ENCODE measurements at regions not wholly inside any gene's neighbourhood (a gene's known extent, or its start where the extent isn't known, plus 50 kb on each side); places are given as distances from the start of the nearest gene placed in this dataset.
"Not testable (repeated sequence)": the region's sequence is repeated elsewhere in the genome, so short reads cannot be mapped to it uniquely, and the experiment has no call there.

- 38 to 64% methylated on average over 5 of the region's 8 CpGs for WGBS, 2 donors (ENCODE audit: low coverage in 1 of 2)
- no peak overlapping the region for H3K4me3 ChIP-seq
- H3K36me3 ChIP-seq: no peaks in the 10 kb centered on the region
- TF ChIP-seq POLR2A (IDR thresholded peaks at IDR 0.05): no peak
- TF ChIP-seq EP300 (IDR thresholded peaks at IDR 0.05): no peak
- no peak for TF ChIP-seq CTCF (IDR thresholded peaks at IDR 0.05)
- peak; percentile 70 for TF ChIP-seq POLR2AphosphoS5 (IDR thresholded peaks at IDR 0.05)
- H3K27me3 ChIP-seq: no peaks in the 10 kb centered on the region
- peaks cover under 1 to 70% (median 11%) of the 10 kb centered on the region in 3 donors for H3K4me1 ChIP-seq
- peak; percentile 72 for ATAC-seq
- peak overlapping the region; percentile 63 to 90 (median 88) for H3K27ac ChIP-seq
- H3K9me3 ChIP-seq: no peaks in the 10 kb centered on the region
Observed at GRCh38 chr13:44311011-44311780, 62.4 kb upstream of the SERP2 start.

- ATAC-seq: no peak
- WGBS, 2 donors (ENCODE audit: low coverage in 1 of 2): 100% methylated on average over 3 of the region's 3 CpGs; no CpG with 5 or more reads in 1 of the 2 donors
Observed at GRCh38 chr13:44312131-44312530, 61.5 kb upstream of the SERP2 start.

GRCh38 chr13:44312834-44313551 is 60.6 kb upstream of the SERP2 start:
- Histone ChIP-seq H3K36me3 (no peaks in the 10 kb centered on the region), H3K9me3 (no peaks in the 10 kb centered on the region), H3K27me3 (no peaks in the 10 kb centered on the region), H3K4me3 (no peak overlapping the region), H3K27ac (peak overlapping the region in 1 of 4 donors; percentile 88), H3K4me1 (peaks cover under 1 to 63% (median 5%) of the 10 kb centered on the region in 3 donors)
- TF ChIP-seq POLR2A (IDR thresholded peaks at IDR 0.05) (no peak), POLR2AphosphoS5 (IDR thresholded peaks at IDR 0.05) (peak; percentile 51), EP300 (IDR thresholded peaks at IDR 0.05) (no peak), CTCF (IDR thresholded peaks at IDR 0.05) (no peak)
- whole genome bisulfite sequencing, 2 donors (ENCODE audit: low coverage in 1 of 2): 56 to 83% methylated on average over 2 of the region's 2 CpGs
- ATAC-seq: no peak

More at GRCh38 chr13:44312131-44312530, 61.5 kb upstream of the SERP2 start:
- TF ChIP-seq POLR2A (IDR thresholded peaks at IDR 0.05): no peak
- TF ChIP-seq EP300 (IDR thresholded peaks at IDR 0.05): no peak
- TF ChIP-seq CTCF (IDR thresholded peaks at IDR 0.05): no peak
- no peak for TF ChIP-seq POLR2AphosphoS5 (IDR thresholded peaks at IDR 0.05)
- no peaks in the 10 kb centered on the region for H3K9me3 ChIP-seq
- peak overlapping the region in 1 of 4 donors; percentile 88 for H3K27ac ChIP-seq
- no peaks in the 10 kb centered on the region for H3K36me3 ChIP-seq
- no peak overlapping the region for H3K4me3 ChIP-seq
- H3K4me1 ChIP-seq: peaks cover 0 to 63% (median 5%) of the 10 kb centered on the region in 3 donors
- no peaks in the 10 kb centered on the region for H3K27me3 ChIP-seq

- Histone ChIP-seq H3K4me3 (no peak overlapping the region), H3K27ac (no peak overlapping the region), H3K9me3 (no peaks in the 10 kb centered on the region), H3K36me3 (no peaks in the 10 kb centered on the region), H3K4me1 (peaks cover 2 to 61% (median 5%) of the 10 kb centered on the region in 3 donors), H3K27me3 (no peaks in the 10 kb centered on the region)
- WGBS, 2 donors (ENCODE audit: low coverage in 1 of 2): 65 to 66% methylated on average over 2 of the region's 2 CpGs
- no peak for ATAC-seq
- no peak for TF ChIP-seq EP300 (IDR thresholded peaks at IDR 0.05)
- TF ChIP-seq POLR2AphosphoS5 (IDR thresholded peaks at IDR 0.05): no peak
- no peak for TF ChIP-seq POLR2A (IDR thresholded peaks at IDR 0.05)
- no peak for TF ChIP-seq CTCF (IDR thresholded peaks at IDR 0.05)
Observed at GRCh38 chr13:44313674-44314073, 60.0 kb upstream of the SERP2 start.

GRCh38 chr13:44314160-44314559 is 59.5 kb upstream of the SERP2 start:
- 62 to 89% methylated on average over 3 to 4 of the region's 4 CpGs for WGBS, 2 donors (ENCODE audit: low coverage in 1 of 2)
- H3K4me1 ChIP-seq: peaks cover 2 to 56% (median 5%) of the 10 kb centered on the region in 3 donors
- H3K27ac ChIP-seq, H3K27me3 ChIP-seq, H3K4me3 ChIP-seq, H3K9me3 ChIP-seq, ATAC-seq, H3K36me3 ChIP-seq: not testable (repeated sequence)
